Caco-2 (cell line): ENCODE measurements at regions not wholly inside any gene's neighbourhood (a gene's known extent, or its start where the extent isn't known, plus 50 kb on each side); places are given as distances from the start of the nearest gene placed in this dataset.

ENCODE experiments used
- BruUV-seq: library from RNA; stranded (reverse); fragments of 400-500 nt; replicated peaks from 2 replicates; lab custom pipeline; 2021; lab: Mats Ljungman, UMichigan
- CTCF ChIA-PET: fragments of 300-600 bp; sonication (Branson Sonifier 250); formaldehyde crosslinking; loops from one replicate; lab custom pipeline; 2022; ENCODE audit warnings: antibody characterized with exemption; lab: Charles Lee
- POLR2A ChIA-PET: fragments of 300-600 bp; sonication (Branson Sonifier 250); formaldehyde crosslinking; loops from one replicate; lab custom pipeline; 2022; ENCODE audit warnings: antibody characterized with exemption; lab: Charles Lee
- DNase-seq, 2 experiments: peaks; one replicate each; pipeline versions ENCODE4 v3.0.0 to v3.0.0-alpha.2; 2020 to 2022
- H3K27me3 ChIP-seq: replicated peaks from 2 replicates; pipeline ENCODE4 v1.6.0; 2011; ENCODE audit warnings: low read length; ENCODE audit not compliant: control insufficient read depth, insufficient read depth
- H3K36me3 ChIP-seq: 2 replicates; pipeline ENCODE4 v1.5.1; 2011; ENCODE audit warnings: low read length; ENCODE audit not compliant: control insufficient read depth, insufficient read depth
- H3K4me1 ChIP-seq: fragments of 250-450 bp; sonication (Bioruptor Pico); 2 replicates; pipeline ENCODE4 v1.5.1; 2020; ENCODE audit warnings: mild to moderate bottlenecking
- H3K4me3 ChIP-seq: 2 replicates; pipeline ENCODE4 v1.5.1; 2011; ENCODE audit warnings: low read depth, mild to moderate bottlenecking, control low read depth, low read length
- H3K9me3 ChIP-seq: fragments of 250-450 bp; sonication (Bioruptor Pico); 2 replicates; pipeline ENCODE4 v1.5.1; 2020; ENCODE audit warnings: mild to moderate bottlenecking, moderate library complexity
- H3K27ac Mint-ChIP-seq: one replicate; pipeline ENCODE4 v1.8.0; 2022; ENCODE audit warnings: mixed read lengths; ENCODE audit not compliant: unreplicated experiment
- H3K27me3 Mint-ChIP-seq: one replicate; pipeline ENCODE4 v1.8.0; 2022; ENCODE audit warnings: mixed read lengths; ENCODE audit not compliant: insufficient read depth, unreplicated experiment
- H3K36me3 Mint-ChIP-seq: one replicate; pipeline ENCODE4 v1.8.0; 2022; ENCODE audit warnings: mild to moderate bottlenecking, mixed read lengths; ENCODE audit not compliant: insufficient read depth, unreplicated experiment
- H3K4me1 Mint-ChIP-seq: one replicate; pipeline ENCODE4 v1.8.0; 2022; ENCODE audit warnings: low read depth, mixed read lengths; ENCODE audit not compliant: unreplicated experiment
- H3K4me3 Mint-ChIP-seq: one replicate; pipeline ENCODE4 v1.8.0; 2022; ENCODE audit warnings: mild to moderate bottlenecking, moderate library complexity, mixed read lengths; ENCODE audit not compliant: unreplicated experiment
- H3K9me3 Mint-ChIP-seq: one replicate; pipeline ENCODE4 v1.8.0; 2022; ENCODE audit warnings: mixed read lengths; ENCODE audit not compliant: unreplicated experiment
- intact Hi-C: fragments of 100-400 bp; cut with micrococcal nuclease; formaldehyde crosslinking; loops from one replicate; pipeline ENCODE4 v1.10.0; 2022; ENCODE audit not compliant: unreplicated experiment
- TF ChIP-seq, protein P1 (sequence below), 2 experiments: fragments of 200-600 bp in 1 of 2; IDR thresholded peaks; 1 replicate in 1 of 2; 2 replicates in 1 of 2; pipeline versions ENCODE4 v1.5.1 to v1.8.0; 2011 to 2022; ENCODE audit warnings: antibody characterized with exemption in 1 of 2, control low read depth in 1 of 2, inconsistent platforms in 1 of 2, low read depth in 1 of 2, low read length in 1 of 2, mild to moderate bottlenecking in 1 of 2, moderate library complexity in 1 of 2; ENCODE audit not compliant: insufficient read depth in 1 of 2, severe bottlenecking in 1 of 2, unreplicated experiment in 1 of 2

DNA sequence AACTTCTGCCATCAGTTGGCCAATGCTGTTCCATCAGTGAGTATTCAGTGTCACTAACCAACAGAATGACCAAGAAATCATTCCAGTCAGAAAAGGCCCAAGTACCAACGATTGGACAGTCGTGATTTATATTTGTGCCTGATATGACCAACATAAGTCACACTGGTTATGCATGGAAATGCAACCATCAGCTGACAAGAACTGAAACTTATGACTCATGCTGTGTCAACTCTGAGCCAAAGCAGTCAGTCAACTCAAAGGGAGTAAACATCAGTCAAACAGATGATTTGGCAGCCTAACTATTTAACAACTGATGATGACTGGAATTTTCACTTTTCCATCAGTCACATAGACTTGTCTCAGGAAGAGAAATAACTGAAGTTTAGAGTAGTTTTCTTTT lies 142.4 kb downstream of the ANXA2 start:
- Mint-ChIP-seq H3K9me3 (no peaks in the 10 kb centered on the region), H3K4me3 (no peak overlapping the region), H3K4me1 (no peaks in the 10 kb centered on the region), H3K27me3 (peaks cover 3% of the 10 kb centered on the region), H3K36me3 (no peaks in the 10 kb centered on the region), H3K27ac (no peak overlapping the region)
- ChIA-PET CTCF (no interaction called here), POLR2A (no interaction called here)
- Histone ChIP-seq H3K27me3 (no peaks in the 10 kb centered on the region), H3K36me3 (no peaks in the 10 kb centered on the region), H3K4me1 (no peaks in the 10 kb centered on the region), H3K4me3 (no peak overlapping the region), H3K9me3 (0 out of 2 replicates have a peak, but pooled peaks cover 3% of the 10 kb centered on the region)
- peak in 1 of 2 experiments; percentile 29 for DNase-seq
- intact Hi-C loops = loop anchor here (10.0 kb wide), 1 partner anchor 69 kb away; no protein-coding TSS in a partner anchor
- BruUV-seq = no TSS peak
- TF ChIP-seq, protein P1, sequence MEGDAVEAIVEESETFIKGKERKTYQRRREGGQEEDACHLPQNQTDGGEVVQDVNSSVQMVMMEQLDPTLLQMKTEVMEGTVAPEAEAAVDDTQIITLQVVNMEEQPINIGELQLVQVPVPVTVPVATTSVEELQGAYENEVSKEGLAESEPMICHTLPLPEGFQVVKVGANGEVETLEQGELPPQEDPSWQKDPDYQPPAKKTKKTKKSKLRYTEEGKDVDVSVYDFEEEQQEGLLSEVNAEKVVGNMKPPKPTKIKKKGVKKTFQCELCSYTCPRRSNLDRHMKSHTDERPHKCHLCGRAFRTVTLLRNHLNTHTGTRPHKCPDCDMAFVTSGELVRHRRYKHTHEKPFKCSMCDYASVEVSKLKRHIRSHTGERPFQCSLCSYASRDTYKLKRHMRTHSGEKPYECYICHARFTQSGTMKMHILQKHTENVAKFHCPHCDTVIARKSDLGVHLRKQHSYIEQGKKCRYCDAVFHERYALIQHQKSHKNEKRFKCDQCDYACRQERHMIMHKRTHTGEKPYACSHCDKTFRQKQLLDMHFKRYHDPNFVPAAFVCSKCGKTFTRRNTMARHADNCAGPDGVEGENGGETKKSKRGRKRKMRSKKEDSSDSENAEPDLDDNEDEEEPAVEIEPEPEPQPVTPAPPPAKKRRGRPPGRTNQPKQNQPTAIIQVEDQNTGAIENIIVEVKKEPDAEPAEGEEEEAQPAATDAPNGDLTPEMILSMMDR (IDR thresholded peaks at IDR 0.05; ENCODE audit: insufficient read depth in 1 of 2, low read depth in 1 of 2, low read length in 1 of 2, severe bottlenecking in 1 of 2, unreplicated experiment in 1 of 2) = no peak

DNA sequence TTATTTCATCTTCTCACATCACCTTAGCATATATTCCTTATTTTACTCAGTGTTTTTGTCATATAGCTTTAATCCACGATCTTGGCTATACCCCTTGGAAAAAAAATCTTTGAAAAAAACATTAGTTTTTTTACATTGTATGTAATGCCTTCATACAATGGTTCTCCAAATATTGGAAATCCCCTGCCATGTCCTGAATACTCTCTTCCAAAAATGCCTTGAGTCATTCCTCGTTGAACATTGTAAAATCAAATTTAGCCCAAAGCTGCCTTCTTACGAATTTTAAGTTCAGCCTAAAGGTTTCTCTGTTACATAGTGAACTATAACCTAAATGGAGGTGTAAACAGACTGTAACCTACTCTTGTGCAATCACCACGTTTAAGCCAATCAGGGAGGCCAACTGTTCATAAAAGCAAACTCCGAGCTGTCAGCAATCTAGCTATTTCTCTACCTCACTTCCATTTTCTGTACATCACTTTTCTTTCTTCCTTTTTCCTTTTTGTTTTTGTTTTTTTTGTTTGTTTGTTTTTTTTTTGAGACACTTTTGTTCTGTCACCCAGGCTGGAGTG lies 140.1 kb downstream of the ANXA2 start:
- Histone ChIP-seq H3K4me3 (no peak overlapping the region), H3K4me1 (no peaks in the 10 kb centered on the region), H3K9me3 (0 out of 2 replicates have a peak, but pooled peaks cover 3% of the 10 kb centered on the region), H3K36me3 (no peaks in the 10 kb centered on the region), H3K27me3 (no peaks in the 10 kb centered on the region)
- ChIA-PET CTCF (no interaction called here), POLR2A (no interaction called here)
- H3K4me3 Mint-ChIP-seq = no peak overlapping the region
- H3K36me3 Mint-ChIP-seq = no peaks in the 10 kb centered on the region
- no peak overlapping the region for H3K27ac Mint-ChIP-seq
- intact Hi-C loops = loop anchor here (10.0 kb wide), 1 partner anchor 67 kb away; no protein-coding TSS in a partner anchor
- H3K4me1 Mint-ChIP-seq = no peaks in the 10 kb centered on the region
- no TSS peak for BruUV-seq
- peaks cover 3% of the 10 kb centered on the region for H3K27me3 Mint-ChIP-seq
- DNase-seq = no peak
- no peaks in the 10 kb centered on the region for H3K9me3 Mint-ChIP-seq
- TF ChIP-seq, protein P1 (IDR thresholded peaks at IDR 0.05; ENCODE audit: insufficient read depth in 1 of 2, low read depth in 1 of 2, low read length in 1 of 2, severe bottlenecking in 1 of 2, unreplicated experiment in 1 of 2) = no peak

DNA sequence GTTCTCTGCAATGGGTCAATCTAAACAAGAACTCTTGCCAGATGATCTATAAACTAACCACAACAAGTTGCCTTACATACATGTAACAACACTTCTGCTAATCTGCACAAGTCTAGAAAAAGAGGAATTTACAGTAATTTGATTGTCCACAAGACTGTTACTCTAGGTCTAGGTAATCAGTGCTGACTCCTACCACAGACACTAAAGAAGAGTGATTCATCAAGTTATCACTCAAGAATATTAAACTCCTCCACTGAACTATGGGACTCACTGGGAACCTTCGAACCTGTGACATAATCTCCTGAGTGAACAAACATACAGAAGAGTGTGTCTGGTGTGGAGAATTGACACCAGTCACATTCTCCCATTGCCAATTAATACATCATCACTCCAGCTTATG lies 138.3 kb downstream of the ANXA2 start:
- ChIA-PET CTCF (no interaction called here), POLR2A (no interaction called here)
- no peaks in the 10 kb centered on the region for H3K36me3 Mint-ChIP-seq
- H3K27ac Mint-ChIP-seq = no peak overlapping the region
- no peaks in the 10 kb centered on the region for H3K4me1 Mint-ChIP-seq
- no peak overlapping the region for H3K4me3 Mint-ChIP-seq
- Histone ChIP-seq H3K4me3 (no peak overlapping the region), H3K27me3 (no peaks in the 10 kb centered on the region), H3K9me3 (0 out of 2 replicates have a peak, but pooled peaks cover 3% of the 10 kb centered on the region), H3K4me1 (no peaks in the 10 kb centered on the region), H3K36me3 (no peaks in the 10 kb centered on the region)
- peaks cover 5% of the 10 kb centered on the region for H3K27me3 Mint-ChIP-seq
- H3K9me3 Mint-ChIP-seq = no peaks in the 10 kb centered on the region
- TF ChIP-seq, protein P1 (IDR thresholded peaks at IDR 0.05; ENCODE audit: insufficient read depth in 1 of 2, low read depth in 1 of 2, low read length in 1 of 2, severe bottlenecking in 1 of 2, unreplicated experiment in 1 of 2) = no peak
- no peak for DNase-seq
- BruUV-seq = no TSS peak
- intact Hi-C loops = loop anchor here (10.0 kb wide), 1 partner anchor 65 kb away; no protein-coding TSS in a partner anchor
